Right kidney (tissue), 1 donor: ENCODE measurements at regions not wholly inside any gene's neighbourhood (a gene's known extent, or its start where the extent isn't known, plus 50 kb on each side); places are given as distances from the start of the nearest gene placed in this dataset.

Experiments used
- DNase-seq: peaks from one replicate; pipeline ENCODE4 v3.0.0-alpha.2; 2016

- DNase-seq, result no peak
Measured at GRCh38 chr6:114521926-114522325, 179.1 kb upstream of the HS3ST5 start.

DNA sequence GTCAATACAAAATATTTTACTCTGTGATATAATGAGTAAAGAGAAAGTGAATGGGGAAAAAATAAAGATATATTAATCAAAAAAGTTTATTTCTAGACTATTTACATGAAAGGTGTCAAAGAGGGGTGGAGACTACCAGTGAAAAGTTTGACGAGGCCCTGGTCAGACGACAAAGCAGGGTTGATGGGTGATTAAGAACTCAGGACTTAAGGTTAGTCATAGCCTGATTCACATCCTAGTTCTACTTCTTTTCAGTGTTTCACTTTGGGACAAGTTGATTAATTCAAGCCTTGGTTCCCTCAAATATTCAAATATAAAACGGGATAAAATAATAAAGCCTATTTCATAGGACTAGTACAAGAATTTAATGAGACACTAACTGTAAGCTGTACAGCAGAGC lies 178.2 kb upstream of the HS3ST5 start:
- DNase-seq, result no peak

DNA sequence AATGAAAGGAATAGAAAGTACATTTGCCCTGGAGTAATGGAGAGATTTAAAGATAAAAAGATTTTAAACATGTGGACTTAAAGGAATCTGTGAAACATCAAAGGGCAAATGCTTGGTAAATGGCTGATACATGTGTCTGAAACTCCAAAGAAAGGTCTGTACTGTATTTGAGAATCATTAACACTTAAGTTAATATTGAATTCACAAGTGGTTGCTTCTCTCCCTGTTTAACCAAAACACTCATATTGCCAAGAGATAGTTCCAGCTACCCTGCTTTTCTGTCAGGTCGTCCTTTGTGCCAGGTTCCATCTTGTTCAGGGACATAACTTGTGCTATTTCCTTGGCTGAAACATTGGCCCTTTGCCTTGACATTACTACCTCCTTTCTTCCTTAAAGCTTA lies 171.3 kb upstream of the HS3ST5 start:
- no peak for DNase-seq

GRCh38 chr6:114471450-114471849 lies 128.6 kb upstream of the HS3ST5 start:
- DNase-seq, result no peak

DNA sequence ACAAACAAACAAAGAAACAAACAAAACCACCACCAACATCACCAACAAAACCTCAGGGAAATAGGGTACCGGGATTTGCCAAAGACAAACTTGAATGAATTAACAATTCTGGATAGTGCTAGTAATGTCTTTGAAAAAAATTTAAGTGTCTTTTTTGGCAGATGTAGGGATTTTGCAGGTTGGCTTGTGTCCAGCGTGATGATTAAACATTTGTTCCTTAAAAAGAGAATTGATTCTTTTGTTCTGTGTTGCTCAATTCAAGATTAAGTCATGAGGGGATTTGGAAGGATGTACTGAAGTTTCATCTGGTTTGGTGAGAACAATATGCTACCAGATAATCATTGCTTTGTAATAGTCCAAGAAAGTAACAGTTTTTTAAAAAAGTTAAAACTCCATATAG lies 125.1 kb upstream of the HS3ST5 start:
- DNase-seq, result no peak

GRCh38 chr6:114465511-114465910 lies 122.7 kb upstream of the HS3ST5 start:
- DNase-seq, result no peak

DNA sequence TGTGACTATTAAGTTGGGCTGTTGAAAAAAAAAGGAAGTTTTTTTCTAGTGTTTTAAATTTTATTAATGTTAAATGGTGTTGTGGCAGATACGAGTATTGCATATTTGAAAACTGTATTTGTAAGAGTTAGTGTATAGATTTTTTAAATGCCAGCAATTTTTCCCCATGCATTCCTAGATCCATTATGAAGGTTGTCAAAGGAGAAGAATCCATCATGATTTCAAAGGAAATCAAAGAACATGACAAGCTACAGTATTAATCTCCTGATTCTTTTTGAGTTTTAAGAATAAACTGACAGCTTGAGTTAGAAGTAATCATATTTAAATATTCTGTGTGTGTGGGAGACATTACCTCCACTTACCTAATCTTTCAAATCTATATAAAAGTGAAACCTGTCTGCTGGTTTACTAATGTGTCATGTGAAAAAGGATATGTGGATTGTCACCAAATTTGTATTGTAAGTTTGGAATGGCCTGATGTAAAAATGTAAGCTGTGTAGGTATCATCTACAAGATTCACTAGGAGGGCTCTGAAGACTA lies 111.0 kb upstream of the HS3ST5 start:
- no peak for DNase-seq

- DNase-seq, result no peak
Measured at GRCh38 chr6:114452785-114453401, 110.1 kb upstream of the HS3ST5 start.

- no peak for DNase-seq
Measured at GRCh38 chr6:114450631-114451030, 107.8 kb upstream of the HS3ST5 start.

DNA sequence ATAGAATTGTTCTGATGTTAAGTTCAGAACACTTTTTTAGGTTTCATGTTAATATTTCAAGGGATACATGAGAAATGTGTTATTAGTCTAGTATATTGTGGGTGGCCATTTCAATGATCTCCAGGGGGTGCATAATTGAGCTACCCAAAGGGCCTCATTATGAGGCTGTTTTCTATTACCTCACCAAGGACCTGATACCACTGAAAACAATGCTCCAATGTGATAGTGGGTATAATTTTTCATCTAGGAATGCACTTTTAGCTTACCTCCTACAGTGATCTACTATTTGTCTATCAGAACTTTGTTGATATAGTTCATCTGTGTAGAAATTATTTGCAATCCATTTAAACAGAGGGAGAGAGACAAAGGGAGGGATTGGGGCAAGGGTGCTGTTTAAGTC lies 106.8 kb upstream of the HS3ST5 start:
- DNase-seq, result no peak

DNA sequence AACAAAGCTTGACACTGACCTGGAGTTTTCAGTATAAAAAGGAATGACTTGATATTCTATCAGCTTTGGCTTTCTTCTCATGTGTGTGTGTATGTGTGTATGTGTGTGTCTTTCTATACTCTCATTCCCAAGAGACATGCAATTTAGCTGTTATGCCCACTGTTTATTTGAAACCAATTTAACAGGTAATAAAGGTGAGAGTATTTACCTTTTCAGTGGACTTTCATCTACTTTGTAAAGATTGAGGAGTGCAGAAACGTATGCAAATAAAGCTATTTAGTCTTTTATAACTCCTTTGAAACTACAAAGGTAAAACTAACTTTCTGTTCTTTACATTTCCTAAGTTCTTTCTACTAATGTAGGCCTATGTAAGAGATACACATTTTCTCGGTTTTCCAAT lies 103.5 kb upstream of the HS3ST5 start:
- no peak for DNase-seq

- no peak for DNase-seq
Measured at GRCh38 chr6:114445846-114446245, 103.0 kb upstream of the HS3ST5 start.

DNA sequence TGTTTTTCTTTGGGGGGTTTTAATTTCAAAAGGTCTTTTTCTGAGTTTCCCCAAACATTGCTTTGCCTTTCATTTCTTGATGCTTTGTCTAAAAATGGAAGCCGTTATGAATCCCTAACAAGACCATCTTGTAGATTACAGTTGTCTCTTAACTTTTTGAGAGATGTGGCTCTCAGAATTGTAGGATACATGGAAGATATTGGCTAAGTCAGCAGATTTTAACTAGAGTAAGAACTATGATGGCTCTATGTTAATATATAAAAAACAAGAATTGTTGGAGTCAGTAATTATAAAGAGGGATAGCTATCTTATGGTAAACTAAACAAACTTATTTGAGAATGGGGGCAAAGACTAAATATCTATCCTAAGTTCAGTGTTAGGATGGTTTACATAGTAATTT lies 96.6 kb upstream of the HS3ST5 start:
- no peak for DNase-seq

DNA sequence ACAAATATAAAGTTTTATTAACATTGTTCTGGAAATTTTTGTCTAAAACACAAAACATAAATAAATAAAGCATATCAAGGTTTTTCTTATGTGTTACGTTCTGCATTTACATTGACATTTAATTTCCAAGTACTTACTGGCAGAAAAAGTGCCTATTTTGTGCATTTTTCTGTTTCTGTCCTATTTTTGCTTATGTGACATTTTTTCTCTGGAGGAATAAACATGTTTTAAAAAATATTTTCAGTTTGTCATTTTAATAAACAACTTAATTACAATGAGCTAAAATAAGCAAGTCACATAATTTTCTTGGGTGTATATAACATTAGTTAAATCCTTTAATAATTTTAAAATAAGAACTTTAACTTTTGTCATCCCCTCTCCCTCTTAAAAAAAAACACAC lies 94.4 kb upstream of the HS3ST5 start:
- DNase-seq, result no peak

- DNase-seq, result no peak
Measured at GRCh38 chr6:114436691-114437090, 93.9 kb upstream of the HS3ST5 start.

DNA sequence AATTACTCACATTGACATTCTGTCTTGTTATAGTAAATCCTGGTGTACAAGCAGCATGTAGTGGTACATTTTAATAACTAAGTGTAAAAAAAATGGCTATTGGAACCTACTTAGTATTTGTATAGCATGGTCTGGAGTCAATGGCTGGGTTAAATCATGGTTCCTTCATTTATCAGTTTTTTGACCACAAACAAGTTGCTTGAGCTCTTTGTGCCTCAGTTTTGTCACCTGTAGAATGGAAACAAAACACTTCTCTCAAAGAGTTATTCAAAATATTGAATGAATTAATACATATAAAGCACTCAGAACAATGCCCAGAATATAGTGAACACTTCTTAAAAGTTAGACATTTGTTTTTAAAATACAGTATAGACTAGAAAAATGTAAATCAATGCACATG lies 93.2 kb upstream of the HS3ST5 start:
- no peak for DNase-seq

GRCh38 chr6:114432400-114432799 lies 89.6 kb upstream of the HS3ST5 start:
- no peak for DNase-seq

- DNase-seq, result no peak
Measured at GRCh38 chr6:114431641-114432040, 88.8 kb upstream of the HS3ST5 start.

GRCh38 chr6:114430534-114431124 lies 87.8 kb upstream of the HS3ST5 start:
- no peak for DNase-seq

DNA sequence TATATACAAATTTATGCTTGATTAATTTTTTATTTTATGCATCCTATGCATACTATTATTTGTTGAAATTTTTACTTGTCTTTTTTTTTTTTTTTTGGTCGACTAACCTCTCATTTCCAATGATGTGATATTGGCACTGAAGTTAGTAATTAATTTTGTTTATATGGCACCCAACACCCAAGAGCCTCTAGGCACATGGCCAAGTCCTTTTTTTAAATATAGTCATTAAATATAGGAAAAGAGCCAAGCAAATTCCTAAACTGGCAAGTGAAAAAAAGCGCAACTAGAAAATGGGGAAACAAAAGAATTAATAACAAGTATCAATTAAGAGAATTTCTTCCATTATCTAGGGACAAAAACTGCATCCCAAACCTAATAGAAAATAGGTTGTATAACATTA lies 85.5 kb upstream of the HS3ST5 start:
- no peak for DNase-seq

DNA sequence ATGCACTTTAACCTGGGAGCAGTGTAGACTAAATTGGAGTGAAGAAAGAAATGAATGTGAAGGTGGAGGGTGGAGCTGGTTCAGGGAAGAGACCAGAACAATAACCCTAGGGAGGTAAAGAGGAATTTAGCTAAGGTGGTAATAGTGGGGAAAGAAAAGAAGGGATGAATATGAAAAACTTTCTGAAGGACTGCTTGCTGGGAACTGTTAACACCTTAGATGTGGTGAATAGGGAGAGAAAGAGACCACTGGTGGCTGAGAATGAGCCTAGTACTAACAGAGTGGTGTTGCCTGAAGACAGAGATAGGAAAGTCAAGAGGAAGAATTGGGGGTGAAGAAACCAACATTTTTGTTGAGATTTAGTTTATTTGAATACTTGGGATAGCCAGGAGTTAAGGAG lies 78.4 kb upstream of the HS3ST5 start:
- DNase-seq, result no peak

DNA sequence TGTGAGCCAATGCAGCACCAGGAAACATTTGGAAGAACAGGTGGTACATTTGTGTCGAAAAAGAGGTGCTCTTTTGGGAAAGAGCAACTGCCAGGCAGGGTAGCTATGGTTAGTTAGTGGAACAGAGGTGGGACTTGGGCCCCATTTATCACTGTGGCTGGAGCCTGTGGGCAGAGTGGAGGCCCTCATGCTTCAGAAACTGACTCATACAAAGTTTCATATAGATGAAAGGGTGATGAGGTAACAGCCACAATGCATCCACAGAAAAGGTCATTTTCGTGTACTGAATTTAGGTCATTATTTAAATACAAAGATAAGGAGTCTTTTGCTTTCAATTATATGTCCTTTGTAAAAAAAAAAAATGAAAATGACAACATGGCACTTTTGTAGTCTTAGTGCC lies 76.4 kb upstream of the HS3ST5 start:
- DNase-seq, result no peak

GRCh38 chr6:114418304-114418972 lies 75.6 kb upstream of the HS3ST5 start:
- no peak for DNase-seq

GRCh38 chr6:114407426-114408035 lies 64.7 kb upstream of the HS3ST5 start:
- no peak for DNase-seq
